ENCODE measurements at regions not wholly inside any gene's neighbourhood (a gene's known extent, or its start where the extent isn't known, plus 50 kb on each side); places are given as distances from the start of the nearest gene placed in this dataset.
"Not testable (repeated sequence)": the region's sequence is repeated elsewhere in the genome, so short reads cannot be mapped to it uniquely, and the experiment has no call there.

DNA sequence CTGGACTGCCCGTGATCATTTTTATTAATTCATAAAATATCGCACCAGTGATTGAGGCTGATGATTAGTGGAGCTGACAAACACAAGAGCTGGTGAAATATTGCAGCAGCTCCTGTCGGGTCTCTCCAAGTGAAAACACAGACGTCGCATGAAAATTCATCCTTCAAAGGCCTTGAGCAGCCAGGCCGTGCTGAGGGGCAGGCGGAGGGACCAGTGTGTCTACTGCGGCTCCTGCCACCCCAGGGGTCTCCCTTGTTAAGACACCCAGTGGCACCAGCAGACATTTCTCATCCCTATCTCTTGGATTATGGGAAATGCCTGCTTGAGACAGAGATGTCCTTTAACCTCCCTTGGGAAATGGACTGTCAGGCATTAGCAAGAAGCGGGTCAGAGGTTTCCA, 289.4 kb upstream of the TLE3 start:
- DNase-seq = no peak

DNA sequence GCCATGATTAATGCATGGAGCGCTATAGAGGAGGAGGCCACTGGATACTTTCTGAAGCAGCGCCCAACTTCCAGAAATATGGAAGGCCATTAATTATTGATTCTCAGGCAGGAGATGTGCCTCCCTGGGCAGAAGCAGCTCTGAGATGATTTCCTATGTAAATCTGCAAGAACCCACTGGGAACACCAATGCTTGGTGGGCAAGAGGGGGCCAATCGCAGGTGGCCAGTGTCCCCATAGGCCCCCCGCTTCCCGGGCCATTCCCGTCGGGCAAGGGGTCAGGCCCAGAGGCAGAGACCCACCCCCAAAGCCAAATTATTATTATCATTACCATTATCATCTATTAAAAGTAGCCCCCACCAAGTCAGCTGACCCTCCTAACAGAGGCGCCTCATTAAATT, 288.0 kb upstream of the TLE3 start:
- no peak for DNase-seq

DNA sequence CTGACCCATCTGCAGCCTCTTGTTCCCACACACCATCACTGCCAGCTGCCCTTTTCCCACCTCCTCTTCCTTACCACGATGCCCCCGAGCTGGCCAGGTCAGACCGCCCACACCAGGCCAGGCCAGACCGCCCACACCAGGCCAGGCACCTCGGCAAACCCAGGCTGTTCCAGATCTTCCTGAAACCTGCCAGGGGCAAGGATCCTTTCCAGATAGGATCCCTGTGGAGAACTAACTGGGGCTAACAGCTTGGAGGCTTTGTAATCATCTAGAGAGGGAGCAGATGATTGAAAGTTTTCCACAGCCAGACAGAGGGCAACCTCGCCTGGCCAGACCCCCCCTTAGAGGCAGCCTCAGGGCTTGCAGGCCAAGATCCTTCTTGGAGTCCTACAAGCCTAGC, 287.3 kb upstream of the TLE3 start:
- no peak for DNase-seq

DNA sequence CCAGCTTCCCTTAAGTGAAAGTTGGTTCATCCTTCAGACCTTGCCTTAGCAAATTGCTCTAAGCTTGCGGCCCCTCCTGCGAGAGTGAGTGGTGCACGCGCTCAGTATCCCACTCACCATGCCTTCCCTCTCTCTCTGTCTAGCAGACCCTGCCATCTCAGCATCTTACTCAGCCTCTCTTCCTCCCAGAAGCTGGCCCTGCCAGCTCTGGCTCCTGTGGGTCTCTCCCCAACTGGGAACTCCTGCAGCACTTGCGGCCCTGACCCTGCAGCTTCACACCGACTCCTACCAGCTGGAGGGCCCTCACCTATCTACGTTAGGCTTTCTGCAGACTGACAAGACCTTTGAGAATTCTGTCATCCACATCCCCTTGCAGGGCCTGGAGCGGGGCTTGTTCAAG, 286.1 kb upstream of the TLE3 start:
- no peak for DNase-seq

DNA sequence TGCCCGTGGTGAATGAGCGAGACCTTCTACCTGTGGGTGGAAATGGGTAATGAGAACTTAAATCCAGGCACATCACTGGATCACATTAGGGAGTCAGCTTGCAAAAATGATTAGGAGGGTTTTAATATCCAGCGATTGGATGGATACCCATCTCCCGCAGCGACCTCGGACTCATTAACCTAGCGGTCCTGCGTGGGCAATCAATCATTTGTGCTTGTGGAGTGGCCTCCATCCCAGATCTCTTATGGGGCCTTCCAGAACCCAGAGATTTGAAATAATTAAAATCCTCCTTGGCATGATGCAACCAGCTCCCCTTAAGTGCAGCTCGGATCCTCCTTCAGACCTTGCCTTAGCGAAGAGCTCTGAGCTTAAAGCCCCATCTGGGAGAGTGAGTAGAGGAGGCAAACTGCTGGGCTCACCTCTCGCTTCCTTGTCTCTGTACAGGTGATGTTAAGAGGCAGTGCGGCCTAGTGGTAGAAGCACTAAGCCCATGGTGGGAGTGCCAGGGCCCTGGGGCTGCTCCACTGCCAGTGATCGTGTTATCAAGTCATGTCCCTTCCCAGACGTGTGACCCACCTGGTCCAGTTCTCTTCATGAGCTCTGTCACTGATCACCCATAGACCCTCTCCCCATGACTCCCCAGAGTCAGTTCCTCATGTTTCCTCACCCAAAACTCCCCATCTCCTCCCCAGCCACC, 285.2 kb upstream of the TLE3 start:
- no peak for DNase-seq

DNA sequence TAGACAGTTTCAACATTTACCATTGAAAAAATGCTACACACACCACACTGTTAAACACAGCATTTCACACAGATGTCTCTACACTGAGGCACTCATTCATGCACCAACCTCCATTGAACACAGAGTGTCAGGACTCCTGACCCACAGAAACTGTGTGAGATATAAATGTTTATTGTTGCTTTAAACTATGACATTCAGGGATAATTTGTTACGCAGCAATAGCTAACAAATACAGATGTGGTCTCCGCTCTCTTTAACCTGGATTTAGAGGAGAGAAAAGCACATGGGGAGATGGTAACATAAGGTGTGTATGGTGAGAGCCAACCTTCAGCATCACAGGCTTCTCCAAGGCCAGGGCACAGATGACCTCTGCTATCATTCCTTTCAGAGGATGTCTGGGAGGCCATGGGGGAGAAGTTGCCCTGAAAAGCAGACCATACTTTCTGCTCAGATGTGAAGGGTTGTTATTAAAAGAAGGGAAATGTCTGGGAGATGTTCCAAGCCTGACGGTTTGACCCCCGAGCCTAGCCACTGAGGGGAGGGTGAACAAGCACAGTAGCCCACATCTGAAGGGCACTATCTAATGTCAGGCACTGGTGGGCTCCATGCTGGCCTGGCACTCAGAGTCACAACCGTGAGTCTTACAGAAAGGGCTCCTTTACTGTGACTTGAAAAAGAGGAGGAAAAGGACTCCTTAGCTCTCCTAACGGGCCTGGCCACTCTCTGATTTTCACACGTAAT, 284.5 kb upstream of the TLE3 start:
- DNase-seq = no peak

DNA sequence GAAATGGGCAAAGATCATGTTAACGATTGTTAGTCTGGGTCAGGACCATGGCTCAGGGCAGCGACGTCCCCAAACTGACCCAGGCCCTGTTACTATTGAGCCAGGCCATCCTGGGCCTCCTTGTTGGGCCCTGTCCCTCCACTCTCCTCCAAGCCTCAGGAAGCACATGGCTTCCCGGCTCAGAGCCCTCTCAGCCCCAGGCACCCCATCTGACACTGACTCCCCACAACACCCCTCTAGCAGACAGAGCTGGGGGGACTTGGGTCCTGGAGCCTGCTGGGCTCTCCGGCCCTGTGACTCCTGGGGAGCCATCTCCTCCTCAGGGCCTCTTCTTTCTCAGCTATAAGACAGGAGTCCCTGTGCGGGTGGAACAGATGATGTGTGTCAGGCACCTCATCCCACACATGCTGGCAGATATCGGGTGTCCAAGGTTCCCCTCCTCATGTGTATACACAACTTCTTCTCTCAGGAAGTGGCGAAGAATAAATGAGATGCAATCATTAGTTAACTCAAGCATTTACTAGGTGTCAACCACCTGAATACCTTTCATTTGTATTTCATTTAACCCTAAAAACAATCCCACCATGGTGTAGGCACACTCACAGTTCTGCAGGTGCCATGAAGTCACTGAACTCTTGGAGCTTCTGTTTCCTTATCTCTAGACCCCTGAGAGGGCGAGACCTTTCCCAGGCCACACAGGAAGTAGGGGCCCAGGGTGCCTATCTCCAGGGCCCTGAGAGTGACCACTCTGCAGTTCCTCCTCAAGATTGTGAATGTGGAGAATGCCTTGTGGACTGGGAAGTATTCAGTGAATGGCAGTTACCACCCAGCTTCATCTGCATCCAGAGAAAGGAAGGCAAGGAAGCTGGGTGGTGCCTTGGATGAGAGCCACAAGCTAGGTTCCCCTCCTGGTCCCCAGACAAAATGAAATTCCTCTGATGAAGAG, 282.5 kb upstream of the TLE3 start:
- no peak for DNase-seq

DNA sequence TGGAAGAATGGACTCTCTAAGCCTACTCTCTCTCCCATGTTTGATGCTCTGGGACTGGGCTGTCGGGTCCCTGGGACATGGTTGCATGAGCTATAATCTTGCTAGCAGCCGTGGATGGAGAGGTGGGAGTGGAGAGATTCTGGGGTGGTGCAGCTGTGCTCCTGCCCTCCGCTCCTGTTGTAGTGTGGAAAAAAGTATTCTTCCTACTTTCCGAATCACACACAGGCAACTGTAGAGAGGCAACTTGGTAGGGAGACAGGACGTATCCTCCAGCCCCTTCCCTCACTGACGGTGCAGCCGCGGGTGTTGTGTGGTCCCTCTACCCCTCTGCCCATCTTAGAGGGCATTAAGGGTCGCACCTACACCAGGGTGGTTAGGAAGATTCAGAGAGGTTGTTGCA, 281.4 kb upstream of the TLE3 start:
- DNase-seq = no peak

DNA sequence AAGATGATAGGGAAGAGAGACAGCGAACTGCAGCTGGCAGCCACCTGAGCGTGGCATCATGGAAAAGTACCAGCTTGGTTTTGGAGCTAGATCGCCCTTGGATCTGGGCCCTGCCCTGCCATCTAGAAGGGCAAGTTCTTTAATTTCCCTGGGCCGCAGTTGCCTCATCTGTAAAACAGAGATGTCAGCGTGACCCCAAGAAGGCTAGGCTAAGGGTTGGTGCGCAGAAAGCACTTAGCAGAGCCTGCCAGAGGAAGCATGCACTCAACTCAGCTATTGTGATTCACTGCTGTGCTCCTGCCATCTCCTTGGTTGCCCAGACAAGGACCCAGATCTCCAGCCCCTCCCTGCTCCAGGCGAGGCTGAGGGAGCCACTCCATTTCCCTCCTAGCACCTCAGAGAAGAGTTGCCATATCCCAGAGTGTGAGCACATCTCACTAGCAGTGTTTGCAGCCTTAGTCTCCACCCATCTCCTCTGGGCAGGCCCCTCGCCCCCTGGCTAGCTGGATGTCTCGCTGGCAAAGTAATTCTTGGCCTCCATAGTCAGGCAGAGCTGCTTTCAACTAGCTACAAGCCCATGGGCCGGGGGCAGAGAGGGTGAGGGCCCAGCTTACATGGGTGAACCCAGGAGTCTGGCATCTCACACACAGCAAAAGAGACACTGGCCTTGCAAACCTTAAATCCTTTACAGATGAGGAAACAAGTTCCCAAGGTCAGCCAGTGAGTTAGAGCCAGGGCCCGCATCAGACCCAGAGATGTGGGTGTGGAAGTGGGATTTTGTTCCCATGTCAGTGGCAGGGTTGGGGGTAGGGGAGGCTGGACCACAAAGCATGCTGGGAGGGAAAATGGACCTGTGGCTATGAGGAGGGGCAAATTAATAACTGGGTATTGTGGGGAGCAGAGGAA, 280.7 kb upstream of the TLE3 start:
- DNase-seq = no peak

DNA sequence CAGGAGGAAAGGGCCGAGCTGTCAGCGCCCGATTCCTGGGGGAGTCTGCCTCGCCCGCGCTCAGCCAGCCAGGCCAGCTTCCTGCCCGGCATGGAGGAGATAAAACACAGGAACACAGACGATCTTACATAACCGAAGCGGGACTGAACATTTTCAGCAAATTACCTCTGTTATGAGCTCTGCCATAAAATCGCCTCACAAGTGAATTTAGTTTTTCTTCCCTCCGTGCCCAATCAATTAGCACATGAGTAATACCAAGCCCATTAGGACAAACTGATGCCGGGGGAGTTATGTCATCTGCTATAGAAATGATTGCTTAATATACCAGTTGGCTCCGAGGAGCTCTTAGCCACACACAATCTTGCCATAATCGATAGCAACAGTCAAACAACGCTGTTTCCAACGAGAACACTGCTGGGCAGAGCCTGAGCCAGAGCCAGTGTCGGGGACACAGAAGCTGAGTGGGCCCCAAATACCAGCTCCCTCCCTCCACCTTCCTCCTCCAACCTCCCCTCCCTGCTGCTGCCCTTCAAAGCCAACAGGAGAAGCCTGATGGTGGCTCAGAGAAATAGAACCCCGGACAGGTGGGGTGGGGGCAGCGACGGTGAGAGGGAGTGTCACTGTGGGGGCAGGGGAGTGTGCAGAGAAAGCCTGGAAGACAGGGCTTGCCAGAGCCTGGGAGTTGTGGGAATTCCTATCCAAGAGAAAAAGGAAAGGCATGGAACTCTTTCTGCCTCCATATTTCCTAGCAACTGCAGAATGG, 279.4 kb upstream of the TLE3 start:
- DNase-seq = no peak

DNA sequence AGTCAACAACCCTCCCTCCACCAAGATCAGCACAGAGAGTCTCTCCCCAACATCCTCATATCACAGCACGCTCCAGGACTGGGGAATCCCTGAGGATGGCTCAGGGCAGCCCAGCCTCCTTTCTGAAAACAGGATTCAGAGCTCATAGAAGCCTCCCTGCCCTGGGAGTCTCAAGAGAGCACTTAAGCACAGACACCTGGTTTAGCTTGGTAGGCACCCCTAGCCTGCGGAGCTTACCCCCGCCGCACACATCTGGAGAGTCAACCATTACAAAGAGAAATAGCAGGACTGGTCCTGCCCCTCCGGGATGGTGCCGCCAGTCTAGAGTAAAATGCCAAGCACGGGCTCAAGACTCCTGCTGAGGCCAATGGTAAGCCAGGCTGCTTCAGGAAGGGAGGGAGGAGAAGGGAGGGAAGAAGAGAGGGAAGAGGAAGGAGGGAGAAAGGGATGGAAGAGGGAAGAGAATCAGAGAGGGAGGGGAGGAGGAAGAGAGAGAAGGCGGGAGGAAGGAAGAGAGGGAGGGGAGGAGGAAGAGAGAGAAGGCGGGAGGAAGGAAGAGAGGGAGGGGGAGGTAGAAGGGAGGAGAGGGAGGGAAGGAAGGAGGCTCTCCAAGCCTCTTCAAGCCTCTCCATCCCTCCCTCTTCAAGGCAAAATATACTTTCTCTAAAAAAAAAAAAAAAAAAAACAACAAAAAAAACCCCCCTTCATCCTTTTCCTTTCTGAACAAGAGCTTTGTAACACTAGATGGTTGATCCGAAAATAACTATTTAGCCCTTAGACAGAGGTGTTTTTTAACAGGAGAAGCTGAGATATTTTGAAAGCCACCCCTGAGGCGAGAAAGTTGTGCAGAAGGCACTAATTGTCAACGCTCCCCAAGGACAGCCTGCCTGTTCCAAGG, 278.6 kb upstream of the TLE3 start:
- DNase-seq = no peak

DNA sequence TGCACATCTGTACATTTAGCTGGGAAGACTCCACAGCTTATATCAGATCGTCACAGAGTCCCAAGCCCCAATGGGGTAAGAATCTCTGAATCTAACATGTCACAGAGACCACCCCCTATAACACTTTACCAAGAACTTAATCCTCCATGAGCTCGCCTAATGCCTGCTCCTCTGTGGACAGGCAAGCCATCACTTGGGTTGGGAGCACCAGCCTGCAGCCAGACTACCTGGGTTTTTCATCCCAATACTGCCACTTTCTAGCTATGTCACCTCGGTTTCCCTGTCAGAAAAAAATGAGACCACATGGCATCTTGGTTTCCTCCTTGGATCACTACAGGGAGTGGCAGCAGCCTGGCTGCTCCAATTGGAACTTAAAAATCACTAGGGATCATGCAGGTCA, 277.9 kb upstream of the TLE3 start:
- no peak for DNase-seq

DNA sequence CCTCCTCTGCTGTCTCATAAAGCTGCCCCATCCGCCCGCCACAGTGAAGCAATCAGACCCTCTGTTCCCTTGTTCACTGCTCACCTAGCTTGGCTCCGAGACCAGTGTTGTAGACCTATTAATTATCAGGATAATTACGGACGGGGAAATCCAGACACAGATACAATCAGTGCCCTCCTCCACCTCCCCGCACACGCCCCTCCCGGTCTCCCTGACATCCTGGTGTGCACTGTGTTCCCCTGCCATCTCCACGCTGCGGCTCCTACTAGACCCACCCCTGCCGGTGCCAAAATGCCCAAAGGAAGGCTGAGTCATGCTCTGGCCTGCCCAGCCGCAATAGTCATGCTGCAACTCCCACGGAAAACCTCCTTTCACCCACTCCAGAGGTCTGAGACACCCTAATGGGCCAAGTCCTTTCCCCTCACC, 277.3 kb upstream of the TLE3 start:
- DNase-seq = no peak

DNA sequence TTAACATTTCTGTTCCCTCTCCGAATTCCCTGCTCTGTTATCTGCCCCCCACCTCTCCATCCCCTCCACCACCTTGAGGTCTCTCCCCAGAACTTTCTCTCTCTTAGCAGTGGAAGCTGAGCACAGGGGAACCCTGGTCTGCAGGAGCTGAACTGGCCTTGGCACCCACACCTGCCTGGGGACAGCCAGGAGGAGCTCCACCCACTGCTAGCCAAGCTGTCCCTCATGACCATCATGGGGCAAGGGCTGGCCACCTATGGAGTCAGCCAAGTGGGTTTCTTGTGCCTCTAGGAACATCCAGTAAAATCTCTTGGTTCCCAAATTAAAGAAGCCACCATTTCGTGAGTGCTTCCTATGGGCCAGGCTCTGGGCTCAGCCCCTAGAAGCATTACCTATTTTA, 276.4 kb upstream of the TLE3 start:
- no peak for DNase-seq

DNA sequence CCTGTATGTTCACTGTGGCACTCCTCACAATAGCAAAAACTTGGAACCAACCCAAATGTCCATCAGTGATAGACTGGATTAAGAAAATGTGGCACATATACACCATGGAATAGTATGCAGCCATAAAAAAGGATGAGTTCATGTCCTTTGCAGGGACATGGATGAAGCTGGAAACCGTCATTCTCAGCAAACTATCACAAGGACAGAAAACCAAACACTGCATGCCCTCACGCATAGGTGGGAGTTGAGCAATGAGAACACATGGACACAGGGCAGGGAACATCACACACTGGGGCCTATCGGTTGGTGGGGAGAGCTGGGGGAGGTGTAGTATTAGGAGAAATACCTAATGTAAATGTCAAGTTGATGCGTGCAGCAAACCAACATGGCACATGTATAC, 275.7 kb upstream of the TLE3 start:
- not testable (repeated sequence) for DNase-seq

DNA sequence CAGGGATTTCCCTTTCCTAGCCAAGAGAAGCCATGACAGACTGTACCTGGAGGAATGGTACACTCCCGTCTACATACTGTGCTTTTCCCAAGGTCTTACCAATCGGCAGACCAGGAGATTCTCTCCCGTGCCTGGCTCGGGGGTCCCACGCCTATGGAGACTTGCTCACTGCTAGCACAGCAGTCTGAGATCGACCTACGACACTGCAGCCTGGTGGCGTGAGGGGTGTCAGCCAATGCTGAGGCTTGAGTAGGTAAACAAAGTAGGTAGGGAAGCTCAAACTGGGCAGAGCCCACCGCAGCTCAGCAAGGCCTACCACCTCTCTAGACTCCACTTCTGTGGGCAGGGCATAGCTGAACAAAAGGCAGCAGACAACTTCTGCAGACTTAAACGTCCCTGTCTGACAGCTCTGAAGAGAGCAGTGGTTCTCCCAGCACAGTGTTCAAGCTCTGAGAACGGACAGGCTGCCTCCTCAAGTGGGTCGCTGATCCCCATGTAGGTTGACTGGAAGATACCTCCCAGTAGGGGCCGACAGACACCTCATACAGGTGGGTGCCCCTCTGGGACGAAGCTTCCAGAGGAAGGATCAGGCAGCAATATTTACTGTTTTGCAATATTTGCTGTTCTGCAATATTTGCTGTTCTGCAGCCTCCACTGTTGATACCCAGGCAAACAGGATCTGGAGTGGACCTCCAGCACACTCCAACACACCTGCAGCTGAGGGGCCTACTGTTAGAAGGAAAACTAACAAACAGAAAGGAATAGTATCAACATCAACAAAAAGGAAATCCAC, 270.4 kb upstream of the TLE3 start:
- not testable (repeated sequence) for DNase-seq

DNA sequence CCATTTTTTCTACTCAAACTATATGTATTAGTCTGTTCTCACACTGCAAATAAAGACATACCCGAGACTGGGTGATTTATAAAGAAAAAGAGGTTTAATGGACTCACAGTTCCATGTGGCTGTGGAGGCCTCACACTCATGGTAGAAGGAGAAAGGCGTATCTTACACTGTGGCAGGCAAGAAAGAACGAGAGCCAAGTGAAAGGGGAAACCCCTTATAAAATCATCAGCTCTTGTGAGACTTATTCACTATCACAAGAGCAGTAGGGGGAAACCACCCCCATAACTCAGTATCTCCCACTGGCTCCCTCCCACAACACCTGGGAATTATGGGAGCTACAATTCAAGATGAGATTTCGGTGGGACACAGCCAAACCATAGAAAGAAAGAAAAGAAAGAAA, 266.3 kb upstream of the TLE3 start:
- not testable (repeated sequence) for DNase-seq

DNA sequence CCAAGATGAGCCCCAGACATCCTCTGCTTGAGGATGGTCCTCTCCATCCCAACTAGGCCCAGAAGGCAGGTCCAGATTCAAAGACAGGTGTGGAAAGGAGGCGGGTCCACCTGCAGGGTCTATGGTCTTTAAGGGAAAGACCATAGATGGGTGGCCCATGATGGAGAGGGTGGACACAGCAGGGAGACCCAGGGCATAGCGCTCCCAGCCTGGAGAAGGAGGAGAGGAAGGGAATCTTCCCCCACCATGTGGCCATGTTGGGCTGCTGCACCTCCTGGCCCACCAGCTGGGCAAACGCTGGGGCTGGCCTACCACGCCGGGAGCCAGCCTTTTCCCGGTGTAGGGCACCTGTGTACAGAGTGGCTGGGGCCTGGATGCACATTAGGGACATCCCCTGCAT, 265.2 kb upstream of the TLE3 start:
- no peak for DNase-seq

DNA sequence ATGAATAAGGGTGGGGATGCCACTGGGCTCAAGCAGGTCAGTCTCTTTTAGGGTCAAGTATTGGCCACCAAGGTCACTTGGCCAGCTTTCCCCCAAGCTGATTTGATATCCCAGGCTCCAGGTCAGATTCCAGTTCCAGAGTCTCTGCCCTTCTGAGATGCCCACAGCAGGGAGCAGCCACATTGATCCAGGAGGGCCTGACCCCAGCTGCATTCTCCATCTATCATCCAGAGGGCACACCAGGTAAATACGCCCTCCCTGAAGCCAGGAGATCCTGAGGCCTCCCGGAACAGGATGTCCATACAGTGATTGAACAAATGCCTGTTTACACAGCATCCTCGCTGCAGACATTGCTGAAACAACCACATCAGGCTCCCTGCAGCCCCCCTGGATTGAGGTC, 264.6 kb upstream of the TLE3 start:
- DNase-seq = no peak

DNA sequence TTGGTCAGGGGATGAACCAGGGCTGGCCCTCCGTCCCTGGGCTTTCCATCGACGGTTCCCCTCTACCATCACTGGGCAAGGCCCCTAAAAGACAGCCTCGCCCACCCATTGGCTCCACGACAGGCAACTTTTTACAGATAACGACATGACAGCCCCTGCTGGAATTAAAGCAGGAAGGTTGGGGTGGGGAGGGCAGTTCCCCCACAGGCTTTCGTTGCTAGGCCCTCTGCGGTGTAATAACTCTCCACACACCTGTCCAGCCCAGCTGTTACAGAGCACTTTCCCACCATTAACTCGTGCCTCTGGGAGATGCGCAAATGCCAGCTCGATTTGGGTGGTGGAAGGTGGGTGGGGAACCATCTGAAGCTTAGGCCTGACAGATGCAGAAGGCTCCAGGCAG, 264.2 kb upstream of the TLE3 start:
- DNase-seq = no peak

Data from T-helper 2 cell (primary cell).